H1 (cell line): ENCODE measurements at regions not wholly inside any gene's neighbourhood (a gene's known extent, or its start where the extent isn't known, plus 50 kb on each side); places are given as distances from the start of the nearest gene placed in this dataset.

ENCODE experiments used
- CTCF ChIA-PET: fragments of 300-600 bp; sonication (Branson Sonifier 250); formaldehyde crosslinking; loops from one replicate; lab custom pipeline; 2021; ENCODE audit not compliant: partially characterized antibody; lab: Charles Lee
- POLR2A ChIA-PET: fragments of 300-600 bp; sonication (Branson Sonifier 250); formaldehyde crosslinking; loops from one replicate; lab custom pipeline; 2021; ENCODE audit warnings: inconsistent platforms; ENCODE audit not compliant: partially characterized antibody; lab: Charles Lee
- DNase-seq, 2 experiments: peaks; one replicate each; pipeline versions ENCODE4 v3.0.0 to v3.0.0-alpha.2; 2010 to 2022; ENCODE audit warnings: low spot score in 2 of 2, low read depth in 1 of 2, mixed read lengths in 1 of 2
- FAIRE-seq: peaks from 2 replicates; lab custom pipeline; 2011; peaks lifted over from hg19 to GRCh38; lab: Jason Lieb, UNC
- H2AFZ ChIP-seq: 2 replicates; pipeline ENCODE4 v1.8.1; 2012; ENCODE audit warnings: low read length, inconsistent platforms
- H2AK5ac ChIP-seq: 2 replicates; pipeline ENCODE4 v1.6.1; 2013; ENCODE audit warnings: low read depth, low read length
- H2BK120ac ChIP-seq: replicated peaks from 2 replicates; pipeline ENCODE3; 2013; ENCODE audit warnings: low read depth, low read length, inconsistent platforms
- H2BK12ac ChIP-seq: 2 replicates; pipeline ENCODE4 v1.6.1; 2013; ENCODE audit warnings: low read depth, low read length
- H2BK15ac ChIP-seq: 2 replicates; pipeline ENCODE4 v1.6.1; 2013; ENCODE audit warnings: low read length
- H2BK20ac ChIP-seq: 2 replicates; pipeline ENCODE4 v1.6.1; 2013; ENCODE audit warnings: low read length
- H2BK5ac ChIP-seq: 2 replicates; pipeline ENCODE4 v1.6.1; 2013; ENCODE audit warnings: low read depth, low read length
- H3K14ac ChIP-seq: 2 replicates; pipeline ENCODE4 v1.6.1; 2013; ENCODE audit warnings: inconsistent platforms; ENCODE audit not compliant: insufficient read length
- H3K18ac ChIP-seq: 2 replicates; pipeline ENCODE4 v1.6.1; 2013; ENCODE audit warnings: low read length; ENCODE audit errors: extremely low read depth
- H3K23ac ChIP-seq: 2 replicates; pipeline ENCODE4 v1.6.1; 2013; ENCODE audit warnings: inconsistent platforms; ENCODE audit not compliant: insufficient read length
- H3K23me2 ChIP-seq: 2 replicates; pipeline ENCODE4 v1.6.1; 2013; ENCODE audit warnings: low read depth, low read length
- H3K27ac ChIP-seq: 2 replicates; pipeline ENCODE4 v1.6.1; 2011; ENCODE audit warnings: low read depth, low read length, inconsistent platforms
- H3K27me3 ChIP-seq, 4 experiments: replicated peaks in 1 of 4; 1 replicate in 1 of 4; 2 replicates in 3 of 4; pipeline versions ENCODE4 v1.6.1 to v1.8.1; 2011 to 2013; ENCODE audit warnings: low read length in 3 of 4, mild to moderate bottlenecking in 3 of 4, inconsistent platforms in 2 of 4, mixed read lengths in 2 of 4, moderate library complexity in 1 of 4; ENCODE audit not compliant: control insufficient read depth in 3 of 4, insufficient read depth in 3 of 4; ENCODE audit errors: extremely low read depth in 1 of 4
- H3K36me3 ChIP-seq, 4 experiments: 2 replicates each; pipeline versions ENCODE4 v1.6.1 to v1.8.1; 2011 to 2013; ENCODE audit warnings: mild to moderate bottlenecking in 4 of 4, low read length in 3 of 4, moderate library complexity in 2 of 4, control low read depth in 1 of 4, inconsistent platforms in 1 of 4; ENCODE audit not compliant: insufficient read depth in 4 of 4, control insufficient read depth in 2 of 4
- H3K4ac ChIP-seq: replicated peaks from 2 replicates; pipeline ENCODE3; 2013; ENCODE audit warnings: low read length, low read depth, mixed read lengths, inconsistent platforms; ENCODE audit not compliant: insufficient read length
- H3K4me1 ChIP-seq, 4 experiments: replicated peaks in 1 of 4; 1 replicate in 1 of 4; 2 replicates in 3 of 4; pipeline versions ENCODE4 v1.6.1 to v1.8.1; 2011 to 2013; ENCODE audit warnings: low read length in 3 of 4, inconsistent platforms in 2 of 4, mixed read lengths in 1 of 4; ENCODE audit not compliant: insufficient read depth in 4 of 4, control insufficient read depth in 3 of 4
- H3K4me2 ChIP-seq, 2 experiments: 2 replicates each; pipeline versions ENCODE4 v1.6.1 to v1.8.1; 2011 to 2013; ENCODE audit warnings: low read depth in 2 of 2, low read length in 2 of 2, control low read depth in 1 of 2, inconsistent platforms in 1 of 2, mild to moderate bottlenecking in 1 of 2; ENCODE audit not compliant: insufficient read depth in 1 of 2
- H3K4me3 ChIP-seq, 4 experiments: fragments of 200-600, 300-600 bp in 1 of 4; sonication (generic), shearing (Covaris generic), sonication (Bioruptor Twin) in 1 of 4; 2 replicates each; pipeline versions ENCODE4 v1.5.1 to v1.8.1; 2011 to 2016; ENCODE audit warnings: low read length in 4 of 4, low read depth in 3 of 4, control low read depth in 2 of 4, inconsistent platforms in 2 of 4, mild to moderate bottlenecking in 2 of 4, mixed read lengths in 1 of 4, moderate library complexity in 1 of 4; ENCODE audit not compliant: insufficient read depth in 2 of 4; ENCODE audit errors: extremely low read depth in 1 of 4
- H3K56ac ChIP-seq: replicated peaks from 2 replicates; pipeline ENCODE3; 2013; ENCODE audit warnings: low read depth, mild to moderate bottlenecking, mixed read lengths, low read length, inconsistent platforms; ENCODE audit not compliant: insufficient read length
- H3K79me1 ChIP-seq: 2 replicates; pipeline ENCODE4 v1.6.1; 2013; ENCODE audit warnings: low read depth, low read length, control low read depth
- H3K79me2 ChIP-seq, 2 experiments: 2 replicates each; pipeline versions ENCODE4 v1.6.1 to v1.8.1; 2012 to 2013; ENCODE audit warnings: low read length in 2 of 2, mild to moderate bottlenecking in 2 of 2, inconsistent platforms in 1 of 2; ENCODE audit not compliant: insufficient read depth in 2 of 2, control insufficient read depth in 1 of 2
- H3K9ac ChIP-seq, 4 experiments: replicated peaks in 1 of 4; 1 replicate in 1 of 4; 2 replicates in 3 of 4; pipeline versions ENCODE4 v1.6.1 to v1.8.1; 2011 to 2013; ENCODE audit warnings: low read depth in 3 of 4, low read length in 3 of 4, control low read depth in 2 of 4, mild to moderate bottlenecking in 2 of 4, moderate library complexity in 2 of 4, inconsistent platforms in 1 of 4; ENCODE audit errors: extremely low read depth in 1 of 4
- H3K9me3 ChIP-seq, 2 experiments: 2 replicates each; pipeline versions ENCODE4 v1.6.1 to v1.8.1; 2012 to 2013; ENCODE audit warnings: mild to moderate bottlenecking in 2 of 2, moderate library complexity in 2 of 2, control low read depth in 1 of 2, inconsistent platforms in 1 of 2, low read depth in 1 of 2, low read length in 1 of 2, mixed read lengths in 1 of 2; ENCODE audit not compliant: insufficient read depth in 2 of 2
- H4K20me1 ChIP-seq, 2 experiments: replicated peaks in 1 of 2; 2 replicates each; pipeline versions ENCODE3 to v1.8.1; 2011 to 2013; ENCODE audit warnings: inconsistent platforms in 2 of 2, low read length in 2 of 2, mild to moderate bottlenecking in 1 of 2; ENCODE audit not compliant: insufficient read depth in 2 of 2, control insufficient read depth in 1 of 2
- H4K5ac ChIP-seq: 2 replicates; pipeline ENCODE4 v1.6.1; 2013; ENCODE audit warnings: low read length, low read depth, mixed read lengths, inconsistent platforms; ENCODE audit not compliant: insufficient read length
- H4K8ac ChIP-seq: 2 replicates; pipeline ENCODE4 v1.8.0; 2013; ENCODE audit warnings: mild to moderate bottlenecking, moderate library complexity, low read length, inconsistent platforms; ENCODE audit not compliant: insufficient read depth; ENCODE audit errors: extremely low read depth
- H4K91ac ChIP-seq: replicated peaks from 2 replicates; pipeline ENCODE3; 2013; ENCODE audit warnings: low read length, mixed read lengths, inconsistent platforms; ENCODE audit not compliant: insufficient read length
- CREB1 ChIP-seq: IDR thresholded peaks from 2 replicates; pipeline ENCODE4 v1.6.1; 2012; ENCODE audit warnings: inconsistent platforms
- EP300 ChIP-seq, 2 experiments: IDR thresholded peaks; 1 replicate in 1 of 2; 2 replicates in 1 of 2; pipeline ENCODE4 v1.6.1; 2011 to 2012; ENCODE audit warnings: low read depth in 2 of 2, low read length in 2 of 2, mild to moderate bottlenecking in 2 of 2, borderline replicate concordance in 1 of 2, inconsistent platforms in 1 of 2, moderate library complexity in 1 of 2
- GTF2F1 ChIP-seq: IDR thresholded peaks from 2 replicates; pipeline ENCODE4 v1.6.1; 2012; ENCODE audit warnings: low read depth, low read length, improper control_type of control experiment, borderline replicate concordance
- MAFK ChIP-seq: IDR thresholded peaks from 2 replicates; pipeline ENCODE4 v1.6.1; 2012; ENCODE audit warnings: low read depth, mild to moderate bottlenecking, improper control_type of control experiment, low read length
- PHF8 ChIP-seq: fragments of 200-600 bp; sonication (generic); conservative IDR thresholded peaks from 2 replicates; pipeline ENCODE4 v1.7.1; 2012; ENCODE audit warnings: low read depth, mild to moderate bottlenecking, inconsistent platforms, low read length, moderate library complexity
- POLR2A ChIP-seq, 2 experiments: IDR thresholded peaks; 1 replicate in 1 of 2; 2 replicates in 1 of 2; pipeline ENCODE4 v1.6.1; 2011; ENCODE audit warnings: low read depth in 2 of 2, low read length in 2 of 2, mild to moderate bottlenecking in 2 of 2; ENCODE audit errors: control extremely low read depth in 1 of 2
- RFX5 ChIP-seq: IDR thresholded peaks from 2 replicates; pipeline ENCODE4 v1.6.1; 2011; ENCODE audit warnings: low read depth, low read length, improper control_type of control experiment, borderline replicate concordance
- SUZ12 ChIP-seq: fragments of 200-600 bp; sonication (generic); IDR thresholded peaks from 2 replicates; pipeline ENCODE4 v1.6.1; 2012; ENCODE audit warnings: mild to moderate bottlenecking, inconsistent platforms, low read length, moderate library complexity, mixed read lengths
- WGBS, 2 experiments: shearing (Covaris generic) in 1 of 2; methylation state at CpG; one replicate each; pipeline versions ENCODE4 v1.1.6 to v1.1.7; 2013 to 2015; ENCODE audit warnings: low lambda C conversion rate in 2 of 2, mixed read lengths in 2 of 2, inconsistent platforms in 1 of 2, low coverage in 1 of 2, missing lambda C conversion rate in 1 of 2; ENCODE audit not compliant: insufficient replicate concordance in 2 of 2, insufficient coverage in 1 of 2, insufficient read length in 1 of 2; ENCODE audit errors: extremely low coverage in 1 of 2, missing lambda C conversion rate in 1 of 2; 5-methylcytosine and 5-hydroxymethylcytosine counted together

- Histone ChIP-seq H4K20me1 (no peaks in the 10 kb centered on the region), H3K4me3 (no peak overlapping the region), H2BK12ac (no peak overlapping the region), H4K5ac (no peak overlapping the region), H3K23ac (no peak overlapping the region), H3K4ac (no peak overlapping the region), H3K79me2 (no peaks in the 10 kb centered on the region), H3K9ac (no peak overlapping the region), H3K18ac (no peak overlapping the region), H3K56ac (no peak overlapping the region), H3K14ac (no peak overlapping the region), H3K27me3 (no peaks in the 10 kb centered on the region), H3K79me1 (no peaks in the 10 kb centered on the region), H3K36me3 (no peaks in the 10 kb centered on the region), H3K23me2 (no peaks in the 10 kb centered on the region), H2AK5ac (no peak overlapping the region; the same call in 1 of the 2 replicates), H4K91ac (no peak overlapping the region), H2BK15ac (no peak overlapping the region), H3K9me3 (no peaks in the 10 kb centered on the region), H4K8ac (no peak overlapping the region), H2BK20ac (no peak overlapping the region), H3K4me2 (no peak overlapping the region), H3K4me1 (peaks cover 0 to 7% (median 0%) of the 10 kb centered on the region in 4 experiments; a peak in 4 of 7 replicates), H2AFZ (no peak overlapping the region), H3K27ac (no peak overlapping the region), H2BK120ac (no peak overlapping the region), H2BK5ac (no peak overlapping the region)
- DNase-seq: no peak
- CTCF ChIA-PET: no interaction called here
- POLR2A ChIA-PET: no interaction called here
- FAIRE-seq: no peak
- WGBS, 2 experiments: 95% methylated on average over 11 of the region's 13 CpGs; no CpG with 5 or more reads in 1 of the 2 experiments
- no peak for TF ChIP-seq MAFK
- TF ChIP-seq EP300 (IDR thresholded peaks at IDR 0.05; ENCODE audit: borderline replicate concordance in 1 of 2, low read depth in 2 of 2, low read length in 2 of 2): no peak
- no peak for TF ChIP-seq POLR2A (IDR thresholded peaks at IDR 0.05; ENCODE audit: control extremely low read depth in 1 of 2, low read depth in 2 of 2, low read length in 2 of 2)
- TF ChIP-seq GTF2F1: no peak
- TF ChIP-seq RFX5: no peak
- no peak for TF ChIP-seq PHF8
- no peak for TF ChIP-seq SUZ12
- no peak for TF ChIP-seq CREB1
Measured at GRCh38 chr6:49151033-49151432, 312.0 kb downstream of the MMUT start.
